H1 (cell line): ENCODE measurements at regions not wholly inside any gene's neighbourhood (a gene's known extent, or its start where the extent isn't known, plus 50 kb on each side); places are given as distances from the start of the nearest gene placed in this dataset.

Experiments used
- CTCF ChIA-PET: fragments of 300-600 bp; sonication (Branson Sonifier 250); formaldehyde crosslinking; loops from one replicate; lab custom pipeline; 2021; ENCODE audit not compliant: partially characterized antibody; lab: Charles Lee
- POLR2A ChIA-PET: fragments of 300-600 bp; sonication (Branson Sonifier 250); formaldehyde crosslinking; loops from one replicate; lab custom pipeline; 2021; ENCODE audit warnings: inconsistent platforms; ENCODE audit not compliant: partially characterized antibody; lab: Charles Lee
- DNase-seq, 2 experiments: peaks; one replicate each; pipeline versions ENCODE4 v3.0.0 to v3.0.0-alpha.2; 2010 to 2022; ENCODE audit warnings: low spot score in 2 of 2, low read depth in 1 of 2, mixed read lengths in 1 of 2
- FAIRE-seq: peaks from 2 replicates; lab custom pipeline; 2011; peaks lifted over from hg19 to GRCh38; lab: Jason Lieb, UNC
- H2AFZ ChIP-seq: 2 replicates; pipeline ENCODE4 v1.8.1; 2012; ENCODE audit warnings: low read length, inconsistent platforms
- H2AK5ac ChIP-seq: 2 replicates; pipeline ENCODE4 v1.6.1; 2013; ENCODE audit warnings: low read depth, low read length
- H2BK120ac ChIP-seq: replicated peaks from 2 replicates; pipeline ENCODE3; 2013; ENCODE audit warnings: low read depth, low read length, inconsistent platforms
- H2BK12ac ChIP-seq: 2 replicates; pipeline ENCODE4 v1.6.1; 2013; ENCODE audit warnings: low read depth, low read length
- H2BK15ac ChIP-seq: 2 replicates; pipeline ENCODE4 v1.6.1; 2013; ENCODE audit warnings: low read length
- H2BK20ac ChIP-seq: 2 replicates; pipeline ENCODE4 v1.6.1; 2013; ENCODE audit warnings: low read length
- H2BK5ac ChIP-seq: 2 replicates; pipeline ENCODE4 v1.6.1; 2013; ENCODE audit warnings: low read depth, low read length
- H3K14ac ChIP-seq: 2 replicates; pipeline ENCODE4 v1.6.1; 2013; ENCODE audit warnings: inconsistent platforms; ENCODE audit not compliant: insufficient read length
- H3K18ac ChIP-seq: 2 replicates; pipeline ENCODE4 v1.6.1; 2013; ENCODE audit warnings: low read length; ENCODE audit errors: extremely low read depth
- H3K23ac ChIP-seq: 2 replicates; pipeline ENCODE4 v1.6.1; 2013; ENCODE audit warnings: inconsistent platforms; ENCODE audit not compliant: insufficient read length
- H3K23me2 ChIP-seq: 2 replicates; pipeline ENCODE4 v1.6.1; 2013; ENCODE audit warnings: low read depth, low read length
- H3K27ac ChIP-seq: 2 replicates; pipeline ENCODE4 v1.6.1; 2011; ENCODE audit warnings: low read depth, low read length, inconsistent platforms
- H3K27me3 ChIP-seq, 4 experiments: replicated peaks in 1 of 4; 1 replicate in 1 of 4; 2 replicates in 3 of 4; pipeline versions ENCODE4 v1.6.1 to v1.8.1; 2011 to 2013; ENCODE audit warnings: low read length in 3 of 4, mild to moderate bottlenecking in 3 of 4, inconsistent platforms in 2 of 4, mixed read lengths in 2 of 4, moderate library complexity in 1 of 4; ENCODE audit not compliant: control insufficient read depth in 3 of 4, insufficient read depth in 3 of 4; ENCODE audit errors: extremely low read depth in 1 of 4
- H3K36me3 ChIP-seq, 4 experiments: 2 replicates each; pipeline versions ENCODE4 v1.6.1 to v1.8.1; 2011 to 2013; ENCODE audit warnings: mild to moderate bottlenecking in 4 of 4, low read length in 3 of 4, moderate library complexity in 2 of 4, control low read depth in 1 of 4, inconsistent platforms in 1 of 4; ENCODE audit not compliant: insufficient read depth in 4 of 4, control insufficient read depth in 2 of 4
- H3K4ac ChIP-seq: replicated peaks from 2 replicates; pipeline ENCODE3; 2013; ENCODE audit warnings: low read length, low read depth, mixed read lengths, inconsistent platforms; ENCODE audit not compliant: insufficient read length
- H3K4me1 ChIP-seq, 4 experiments: replicated peaks in 1 of 4; 1 replicate in 1 of 4; 2 replicates in 3 of 4; pipeline versions ENCODE4 v1.6.1 to v1.8.1; 2011 to 2013; ENCODE audit warnings: low read length in 3 of 4, inconsistent platforms in 2 of 4, mixed read lengths in 1 of 4; ENCODE audit not compliant: insufficient read depth in 4 of 4, control insufficient read depth in 3 of 4
- H3K4me2 ChIP-seq, 2 experiments: 2 replicates each; pipeline versions ENCODE4 v1.6.1 to v1.8.1; 2011 to 2013; ENCODE audit warnings: low read depth in 2 of 2, low read length in 2 of 2, control low read depth in 1 of 2, inconsistent platforms in 1 of 2, mild to moderate bottlenecking in 1 of 2; ENCODE audit not compliant: insufficient read depth in 1 of 2
- H3K4me3 ChIP-seq, 4 experiments: fragments of 200-600, 300-600 bp in 1 of 4; sonication (generic), shearing (Covaris generic), sonication (Bioruptor Twin) in 1 of 4; 2 replicates each; pipeline versions ENCODE4 v1.5.1 to v1.8.1; 2011 to 2016; ENCODE audit warnings: low read length in 4 of 4, low read depth in 3 of 4, control low read depth in 2 of 4, inconsistent platforms in 2 of 4, mild to moderate bottlenecking in 2 of 4, mixed read lengths in 1 of 4, moderate library complexity in 1 of 4; ENCODE audit not compliant: insufficient read depth in 2 of 4; ENCODE audit errors: extremely low read depth in 1 of 4
- H3K56ac ChIP-seq: replicated peaks from 2 replicates; pipeline ENCODE3; 2013; ENCODE audit warnings: low read depth, mild to moderate bottlenecking, mixed read lengths, low read length, inconsistent platforms; ENCODE audit not compliant: insufficient read length
- H3K79me1 ChIP-seq: 2 replicates; pipeline ENCODE4 v1.6.1; 2013; ENCODE audit warnings: low read depth, low read length, control low read depth
- H3K79me2 ChIP-seq, 2 experiments: 2 replicates each; pipeline versions ENCODE4 v1.6.1 to v1.8.1; 2012 to 2013; ENCODE audit warnings: low read length in 2 of 2, mild to moderate bottlenecking in 2 of 2, inconsistent platforms in 1 of 2; ENCODE audit not compliant: insufficient read depth in 2 of 2, control insufficient read depth in 1 of 2
- H3K9ac ChIP-seq, 4 experiments: replicated peaks in 1 of 4; 1 replicate in 1 of 4; 2 replicates in 3 of 4; pipeline versions ENCODE4 v1.6.1 to v1.8.1; 2011 to 2013; ENCODE audit warnings: low read depth in 3 of 4, low read length in 3 of 4, control low read depth in 2 of 4, mild to moderate bottlenecking in 2 of 4, moderate library complexity in 2 of 4, inconsistent platforms in 1 of 4; ENCODE audit errors: extremely low read depth in 1 of 4
- H3K9me3 ChIP-seq, 2 experiments: 2 replicates each; pipeline versions ENCODE4 v1.6.1 to v1.8.1; 2012 to 2013; ENCODE audit warnings: mild to moderate bottlenecking in 2 of 2, moderate library complexity in 2 of 2, control low read depth in 1 of 2, inconsistent platforms in 1 of 2, low read depth in 1 of 2, low read length in 1 of 2, mixed read lengths in 1 of 2; ENCODE audit not compliant: insufficient read depth in 2 of 2
- H4K20me1 ChIP-seq, 2 experiments: replicated peaks in 1 of 2; 2 replicates each; pipeline versions ENCODE3 to v1.8.1; 2011 to 2013; ENCODE audit warnings: inconsistent platforms in 2 of 2, low read length in 2 of 2, mild to moderate bottlenecking in 1 of 2; ENCODE audit not compliant: insufficient read depth in 2 of 2, control insufficient read depth in 1 of 2
- H4K5ac ChIP-seq: 2 replicates; pipeline ENCODE4 v1.6.1; 2013; ENCODE audit warnings: low read length, low read depth, mixed read lengths, inconsistent platforms; ENCODE audit not compliant: insufficient read length
- H4K8ac ChIP-seq: 2 replicates; pipeline ENCODE4 v1.8.0; 2013; ENCODE audit warnings: mild to moderate bottlenecking, moderate library complexity, low read length, inconsistent platforms; ENCODE audit not compliant: insufficient read depth; ENCODE audit errors: extremely low read depth
- H4K91ac ChIP-seq: replicated peaks from 2 replicates; pipeline ENCODE3; 2013; ENCODE audit warnings: low read length, mixed read lengths, inconsistent platforms; ENCODE audit not compliant: insufficient read length
- BRCA1 ChIP-seq: IDR thresholded peaks from 2 replicates; pipeline ENCODE4 v1.6.1; 2012; ENCODE audit warnings: low read depth, low read length, improper control_type of control experiment
- CHD2 ChIP-seq: IDR thresholded peaks from 2 replicates; pipeline ENCODE4 v1.6.1; 2012; ENCODE audit warnings: low read length, improper control_type of control experiment
- JUN ChIP-seq: IDR thresholded peaks from 2 replicates; pipeline ENCODE4 v1.6.1; 2011; ENCODE audit warnings: low read depth, mild to moderate bottlenecking, improper control_type of control experiment, low read length
- JUND ChIP-seq: IDR thresholded peaks from 2 replicates; pipeline ENCODE4 v1.6.1; 2011; ENCODE audit warnings: mild to moderate bottlenecking, improper control_type of control experiment, low read length
- MAX ChIP-seq: IDR thresholded peaks from 2 replicates; pipeline ENCODE4 v1.6.1; 2012; ENCODE audit warnings: inconsistent platforms
- NANOG ChIP-seq: IDR thresholded peaks from 2 replicates; pipeline ENCODE4 v1.6.1; 2011; ENCODE audit warnings: low read length, low read depth, mild to moderate bottlenecking, inconsistent platforms; ENCODE audit not compliant: insufficient read depth, poor library complexity, severe bottlenecking
- RFX5 ChIP-seq: IDR thresholded peaks from 2 replicates; pipeline ENCODE4 v1.6.1; 2011; ENCODE audit warnings: low read depth, low read length, improper control_type of control experiment, borderline replicate concordance
- SIN3A ChIP-seq, 2 experiments: IDR thresholded peaks in 1 of 2; conservative IDR thresholded peaks in 1 of 2; 2 replicates each; pipeline ENCODE4 v1.6.1; 2011 to 2012; ENCODE audit warnings: low read length in 2 of 2, improper control_type of control experiment in 1 of 2, low read depth in 1 of 2, mild to moderate bottlenecking in 1 of 2
- SP1 ChIP-seq: IDR thresholded peaks from 2 replicates; pipeline ENCODE4 v1.6.1; 2011; ENCODE audit warnings: low read depth, low read length
- WGBS, 2 experiments: shearing (Covaris generic) in 1 of 2; methylation state at CpG; one replicate each; pipeline versions ENCODE4 v1.1.6 to v1.1.7; 2013 to 2015; ENCODE audit warnings: low lambda C conversion rate in 2 of 2, mixed read lengths in 2 of 2, inconsistent platforms in 1 of 2, low coverage in 1 of 2, missing lambda C conversion rate in 1 of 2; ENCODE audit not compliant: insufficient replicate concordance in 2 of 2, insufficient coverage in 1 of 2, insufficient read length in 1 of 2; ENCODE audit errors: extremely low coverage in 1 of 2, missing lambda C conversion rate in 1 of 2; 5-methylcytosine and 5-hydroxymethylcytosine counted together
- TF ChIP-seq, protein P1 (sequence below), 3 experiments: IDR thresholded peaks; 1 replicate in 2 of 3; 2 replicates in 1 of 3; pipeline versions ENCODE4 v1.5.1 to v1.6.1; 2011; ENCODE audit warnings: low read length in 3 of 3, mild to moderate bottlenecking in 3 of 3, inconsistent platforms in 2 of 3, low read depth in 1 of 3, moderate library complexity in 1 of 3; ENCODE audit not compliant: insufficient read depth in 1 of 3; ENCODE audit errors: control extremely low read depth in 1 of 3

DNA sequence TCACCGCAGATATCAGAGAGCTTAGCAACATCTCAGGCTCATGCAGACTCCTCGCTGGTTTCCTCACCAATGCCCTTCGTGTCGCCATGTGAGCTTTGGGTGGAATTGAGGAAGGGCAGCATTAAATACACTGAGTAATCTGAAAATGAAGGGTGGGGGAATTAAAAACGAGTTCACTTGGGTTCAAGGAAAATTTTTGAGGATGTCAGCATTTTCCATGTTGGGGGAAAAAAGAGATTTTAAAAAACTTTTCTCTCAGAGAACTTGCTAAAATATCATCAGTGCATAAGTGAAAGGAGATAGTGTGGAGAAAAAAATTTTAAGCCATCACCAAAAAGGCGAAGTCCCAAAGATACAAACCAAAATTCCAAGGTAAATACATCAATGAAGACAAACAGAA is 359.3 kb downstream of the KCNRG start:
- no peak overlapping the region for H3K14ac ChIP-seq
- no peak overlapping the region for H2AFZ ChIP-seq
- no peaks in the 10 kb centered on the region for H3K9me3 ChIP-seq
- no peak overlapping the region for H2BK15ac ChIP-seq
- FAIRE-seq (no peak), DNase-seq (no peak)
- H3K36me3 ChIP-seq = no peaks in the 10 kb centered on the region
- no peak overlapping the region for H4K91ac ChIP-seq
- H4K20me1 ChIP-seq = no peaks in the 10 kb centered on the region
- H2AK5ac ChIP-seq = no peak overlapping the region
- H3K4me2 ChIP-seq = no peak overlapping the region
- POLR2A ChIA-PET = no interaction called here
- H3K4me1 ChIP-seq = peaks cover 2 to 11% (median 5%) of the 10 kb centered on the region in 4 experiments; a peak in 6 of 7 replicates
- no peak overlapping the region for H3K4ac ChIP-seq
- no peak overlapping the region for H2BK5ac ChIP-seq
- H3K18ac ChIP-seq = no peak overlapping the region
- no peaks in the 10 kb centered on the region for H3K27me3 ChIP-seq
- H3K4me3 ChIP-seq = no peak overlapping the region
- no peak overlapping the region for H3K27ac ChIP-seq
- no peak overlapping the region for H4K5ac ChIP-seq
- no peak overlapping the region for H2BK20ac ChIP-seq
- CTCF ChIA-PET = interaction anchor here (1.1 kb wide), 1 partner anchor 14 kb away, joined by 4 read pairs; no protein-coding TSS in a partner anchor
- H2BK12ac ChIP-seq = no peak overlapping the region
- H3K56ac ChIP-seq = no peak overlapping the region
- no peaks in the 10 kb centered on the region for H3K79me1 ChIP-seq
- no peak overlapping the region for H3K9ac ChIP-seq
- no peak overlapping the region for H3K23ac ChIP-seq
- no peak for TF ChIP-seq SP1
- TF ChIP-seq MAX = no peak
- TF ChIP-seq NANOG = no peak
- no peak for TF ChIP-seq CHD2
- TF ChIP-seq, protein P1, sequence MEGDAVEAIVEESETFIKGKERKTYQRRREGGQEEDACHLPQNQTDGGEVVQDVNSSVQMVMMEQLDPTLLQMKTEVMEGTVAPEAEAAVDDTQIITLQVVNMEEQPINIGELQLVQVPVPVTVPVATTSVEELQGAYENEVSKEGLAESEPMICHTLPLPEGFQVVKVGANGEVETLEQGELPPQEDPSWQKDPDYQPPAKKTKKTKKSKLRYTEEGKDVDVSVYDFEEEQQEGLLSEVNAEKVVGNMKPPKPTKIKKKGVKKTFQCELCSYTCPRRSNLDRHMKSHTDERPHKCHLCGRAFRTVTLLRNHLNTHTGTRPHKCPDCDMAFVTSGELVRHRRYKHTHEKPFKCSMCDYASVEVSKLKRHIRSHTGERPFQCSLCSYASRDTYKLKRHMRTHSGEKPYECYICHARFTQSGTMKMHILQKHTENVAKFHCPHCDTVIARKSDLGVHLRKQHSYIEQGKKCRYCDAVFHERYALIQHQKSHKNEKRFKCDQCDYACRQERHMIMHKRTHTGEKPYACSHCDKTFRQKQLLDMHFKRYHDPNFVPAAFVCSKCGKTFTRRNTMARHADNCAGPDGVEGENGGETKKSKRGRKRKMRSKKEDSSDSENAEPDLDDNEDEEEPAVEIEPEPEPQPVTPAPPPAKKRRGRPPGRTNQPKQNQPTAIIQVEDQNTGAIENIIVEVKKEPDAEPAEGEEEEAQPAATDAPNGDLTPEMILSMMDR (IDR thresholded peaks at IDR 0.05; ENCODE audit: control extremely low read depth in 1 of 3, insufficient read depth in 1 of 3, low read depth in 1 of 3, low read length in 3 of 3) = no peak
- TF ChIP-seq SIN3A (conservative IDR thresholded peaks at IDR 0.05 in 1 of 2, IDR thresholded peaks at IDR 0.05 in 1 of 2; ENCODE audit: low read depth in 1 of 2, low read length in 2 of 2) = no peak
- no peak for TF ChIP-seq JUN
- no peak for TF ChIP-seq BRCA1
- TF ChIP-seq RFX5 = no peak
- TF ChIP-seq JUND = no peak
- H2BK120ac ChIP-seq = no peak overlapping the region
- H3K23me2 ChIP-seq = no peaks in the 10 kb centered on the region; the same call in 1 of the 2 replicates
- no peaks in the 10 kb centered on the region for H3K79me2 ChIP-seq
- 83% methylated on average over 6 of the region's 6 CpGs; no CpG with 5 or more reads in 1 of the 2 experiments for WGBS, 2 experiments
- no peak overlapping the region for H4K8ac ChIP-seq
